ENCODE measurements at regions not wholly inside any gene's neighbourhood (a gene's known extent, or its start where the extent isn't known, plus 50 kb on each side); places are given as distances from the start of the nearest gene placed in this dataset.
A peak's percentile ranks its signal among the peaks of the same experiment; 100 is the strongest.

GRCh38 chr11:27904358-27905055 is 203.4 kb downstream of the KIF18A start:
- DNase-seq, result peak; percentile 66

- DNase-seq, result no peak
These were observed 202.8 kb upstream of the BDNF start for GRCh38 chr11:27902981-27903624.

- DNase-seq, result no peak
These were observed 197.9 kb upstream of the BDNF start for GRCh38 chr11:27898166-27898565.

GRCh38 chr11:27896096-27896495 is 195.8 kb upstream of the BDNF start:
- DNase-seq, result no peak

- no peak for DNase-seq
These were observed 194.3 kb upstream of the BDNF start for GRCh38 chr11:27894552-27894951.

GRCh38 chr11:27886857-27887256 is 186.6 kb upstream of the BDNF start:
- no peak for DNase-seq

GRCh38 chr11:27882066-27882697 is 181.9 kb upstream of the BDNF start:
- no peak for DNase-seq

- no peak for DNase-seq
These were observed 175.8 kb upstream of the BDNF start for GRCh38 chr11:27875831-27876775.

GRCh38 chr11:27874998-27875830 is 175.0 kb upstream of the BDNF start:
- no peak for DNase-seq

- DNase-seq, result no peak
These were observed 173.4 kb upstream of the BDNF start for GRCh38 chr11:27873664-27874063.

GRCh38 chr11:27871056-27871455 is 170.8 kb upstream of the BDNF start:
- DNase-seq, result no peak

- DNase-seq, result no peak
These were observed 169.4 kb upstream of the BDNF start for GRCh38 chr11:27869701-27870100.

GRCh38 chr11:27868709-27869108 is 168.5 kb upstream of the BDNF start:
- DNase-seq, result no peak

GRCh38 chr11:27868226-27868625 is 168.0 kb upstream of the BDNF start:
- DNase-seq, result no peak

- DNase-seq, result no peak
These were observed 164.8 kb upstream of the BDNF start for GRCh38 chr11:27865105-27865504.

- no peak for DNase-seq
These were observed 164.4 kb upstream of the BDNF start for GRCh38 chr11:27864611-27865010.

- no peak for DNase-seq
These were observed 163.8 kb upstream of the BDNF start for GRCh38 chr11:27864091-27864491.

- DNase-seq, result no peak
These were observed 163.4 kb upstream of the BDNF start for GRCh38 chr11:27863637-27864036.

- no peak for DNase-seq
These were observed 161.6 kb upstream of the BDNF start for GRCh38 chr11:27861706-27862430.

- DNase-seq, result no peak
These were observed 160.6 kb upstream of the BDNF start for GRCh38 chr11:27860811-27861210.

- DNase-seq, result no peak
These were observed 158.6 kb upstream of the BDNF start for GRCh38 chr11:27858866-27859265.

Data from T1000 (cell line).